Mucosa of descending colon (tissue), 3 donors: ENCODE measurements at regions not wholly inside any gene's neighbourhood (a gene's known extent, or its start where the extent isn't known, plus 50 kb on each side); places are given as distances from the start of the nearest gene placed in this dataset.

ENCODE experiments used
- ATAC-seq: fragments of 200-7000 bp; cut with Tn5 transposase; one replicate; pipeline ENCODE4 v1.9.1; 2020; ENCODE audit warnings: mild to moderate bottlenecking, moderate library complexity
- DNase-seq, 3 donors: peaks; one replicate each; pipeline ENCODE4 v3.0.0-alpha.2; 2020
- H3K36me3 ChIP-seq: fragments of 200-600 bp; one replicate; pipeline ENCODE4 v1.8.0; 2021; ENCODE audit warnings: low read depth, mild to moderate bottlenecking
- H3K4me1 ChIP-seq: fragments of 200-600 bp; one replicate; pipeline ENCODE4 v1.8.0; 2021; ENCODE audit warnings: low read depth, mild to moderate bottlenecking
- H3K4me3 ChIP-seq: fragments of 200-600 bp; one replicate; pipeline ENCODE4 v1.8.0; 2021; ENCODE audit warnings: mild to moderate bottlenecking
- H3K9me3 ChIP-seq: fragments of 200-600 bp; one replicate; pipeline ENCODE4 v1.8.0; 2021; ENCODE audit warnings: mild to moderate bottlenecking
- CTCF ChIP-seq: fragments of 200-600 bp; IDR thresholded peaks from one replicate; pipeline ENCODE4 v1.8.0; 2022; ENCODE audit warnings: antibody characterized with exemption, mild to moderate bottlenecking
- intact Hi-C, 2 donors: fragments of 100-400 bp; cut with DNase I in 1 of 2; cut with micrococcal nuclease in 1 of 2; formaldehyde crosslinking; loops; one replicate each; pipeline versions ENCODE4 v1.11.0 to v1.11.1; 2022; cut with DNase I, micrococcal nuclease
- donor health status: DM: no; HTN: no; CAD: no; lungs with moderate emphysema.
- donor health status: DM: no; HTN: no; CAD: no.
- donor health status: DM: no; HTN: yes; CAD: no.

- TF ChIP-seq CTCF: no peak
- Histone ChIP-seq H3K36me3 (no peaks in the 10 kb centered on the region), H3K4me1 (no peaks in the 10 kb centered on the region), H3K4me3 (no peak overlapping the region), H3K9me3 (no peaks in the 10 kb centered on the region)
- intact Hi-C loops: no loop called here
- DNase-seq (no peak), ATAC-seq (no peak)
These were observed 119.6 kb upstream of the ADO start for GRCh38 chr10:62684911-62685310.

GRCh38 chr10:62687230-62687748 lies 117.2 kb upstream of the ADO start:
- no peak for TF ChIP-seq CTCF
- H3K9me3 ChIP-seq: no peaks in the 10 kb centered on the region
- no peaks in the 10 kb centered on the region for H3K36me3 ChIP-seq
- H3K4me3 ChIP-seq: no peak overlapping the region
- intact Hi-C loops: no loop called here
- no peak for ATAC-seq
- no peak for DNase-seq
- H3K4me1 ChIP-seq: no peaks in the 10 kb centered on the region

GRCh38 chr10:62688971-62689700 lies 115.4 kb upstream of the ADO start:
- DNase-seq (no peak), ATAC-seq (no peak)
- Histone ChIP-seq H3K36me3 (no peaks in the 10 kb centered on the region), H3K4me3 (no peak overlapping the region), H3K4me1 (no peaks in the 10 kb centered on the region), H3K9me3 (no peaks in the 10 kb centered on the region)
- intact Hi-C loops: no loop called here
- TF ChIP-seq CTCF: no peak

- no peak for TF ChIP-seq CTCF
- no peaks in the 10 kb centered on the region for H3K4me1 ChIP-seq
- H3K36me3 ChIP-seq: no peaks in the 10 kb centered on the region
- ATAC-seq (peak; percentile 55), DNase-seq (no peak)
- H3K4me3 ChIP-seq: no peak overlapping the region
- intact Hi-C loops: no loop called here
- H3K9me3 ChIP-seq: no peaks in the 10 kb centered on the region
These were observed 114.8 kb upstream of the ADO start for GRCh38 chr10:62689712-62690111.

GRCh38 chr10:62690703-62691102 lies 113.8 kb upstream of the ADO start:
- TF ChIP-seq CTCF: no peak
- ATAC-seq (no peak), DNase-seq (no peak)
- intact Hi-C loops: no loop called here
- no peaks in the 10 kb centered on the region for H3K4me1 ChIP-seq
- H3K9me3 ChIP-seq: no peaks in the 10 kb centered on the region
- H3K36me3 ChIP-seq: no peaks in the 10 kb centered on the region
- no peak overlapping the region for H3K4me3 ChIP-seq
